Adrenal gland (tissue), 5 donors: ENCODE measurements at regions not wholly inside any gene's neighbourhood (a gene's known extent, or its start where the extent isn't known, plus 50 kb on each side); places are given as distances from the start of the nearest gene placed in this dataset.

Experiments used
- CTCF ChIP-seq, 6 experiments: fragments of 450-650 bp in 4 of 6; fragments of 200-600 bp in 2 of 6; sonication (generic) in 1 of 6; IDR thresholded peaks; 1 replicate in 5 of 6; 2 replicates in 1 of 6; pipeline versions ENCODE4 v1.5.1 to v1.8.0; 2016 to 2021; ENCODE audit warnings: antibody characterized with exemption in 6 of 6, mild to moderate bottlenecking in 2 of 6, moderate library complexity in 1 of 6
- POLR2A ChIP-seq, 2 donors: fragments of 450-650 bp; IDR thresholded peaks; one replicate each; pipeline ENCODE4 v1.6.1; 2017; ENCODE audit warnings: antibody characterized with exemption in 2 of 2, mild to moderate bottlenecking in 2 of 2, moderate library complexity in 1 of 2
- donor health status: DM: no; HTN: no; CAD: no.

- no peak for TF ChIP-seq CTCF (IDR thresholded peaks at IDR 0.05)
- no peak for TF ChIP-seq POLR2A (IDR thresholded peaks at IDR 0.05)
Observed at GRCh38 chr14:95021588-95021987, 135.7 kb downstream of the DICER1 start.
